GM12878 (cell line): ENCODE measurements at regions not wholly inside any gene's neighbourhood (a gene's known extent, or its start where the extent isn't known, plus 50 kb on each side); places are given as distances from the start of the nearest gene placed in this dataset.

Experiments
- ATAC-seq: fragments of 200-7000 bp; cut with Tn5 transposase; 3 replicates; pipeline ENCODE4 v1.9.1; 2020; ENCODE audit warnings: mild to moderate bottlenecking, moderate library complexity
- BruUV-seq: library from RNA; stranded (reverse); fragments of 400-500 nt; replicated peaks from 2 replicates; lab custom pipeline; 2021; lab: Mats Ljungman, UMichigan
- CTCF ChIA-PET: fragments of 300-600 bp; sonication (Branson Sonifier 250); formaldehyde crosslinking; extraction: SDS; loops from one replicate; lab custom pipeline; 2021; ENCODE audit warnings: inconsistent platforms; lab: Yijun Ruan, JAX
- POLR2A ChIA-PET: fragments of 350-600 bp; formaldehyde crosslinking; extraction: SDS; loops from one replicate; lab custom pipeline; 2021; ENCODE audit warnings: inconsistent platforms; lab: Charles Lee
- RAD21 ChIA-PET: fragments of 300-600 bp; sonication (Branson Sonifier 250); formaldehyde crosslinking; loops from one replicate; lab custom pipeline; 2023; ENCODE audit warnings: antibody characterized with exemption; ENCODE audit not compliant: unreplicated experiment; lab: Charles Lee
- SMC1A ChIA-PET: fragments of 300-600 bp; sonication (Branson Sonifier 250); formaldehyde crosslinking; loops from one replicate; lab custom pipeline; 2023; ENCODE audit not compliant: unreplicated experiment, uncharacterized antibody; lab: Charles Lee
- DNase-seq: peaks from one replicate; pipeline ENCODE4 v3.0.0-alpha.2; 2011; ENCODE audit warnings: low read depth, low spot score
- FAIRE-seq: peaks from 3 replicates; lab custom pipeline; 2011; peaks lifted over from hg19 to GRCh38; lab: Jason Lieb, UNC
- H2AFZ ChIP-seq: 2 replicates; pipeline ENCODE4 v1.6.0; 2011; ENCODE audit warnings: low read depth, low read length, control low read depth; ENCODE audit not compliant: control insufficient read depth
- H3K27ac ChIP-seq: 2 replicates; pipeline ENCODE4 v1.5.1; 2011; ENCODE audit warnings: control low read depth; ENCODE audit not compliant: control insufficient read depth, insufficient read depth
- H3K27me3 ChIP-seq, 2 experiments: replicated peaks in 1 of 2; 2 replicates each; pipeline versions ENCODE4 v1.6.0 to v1.6.1; 2011; ENCODE audit warnings: low read length in 1 of 2; ENCODE audit not compliant: control insufficient read depth in 2 of 2, insufficient read depth in 2 of 2
- H3K36me3 ChIP-seq, 2 experiments: 2 replicates each; pipeline ENCODE4 v1.5.1; 2011; ENCODE audit warnings: low read length in 1 of 2; ENCODE audit not compliant: control insufficient read depth in 2 of 2, insufficient read depth in 2 of 2
- H3K4me1 ChIP-seq: 2 replicates; pipeline ENCODE4 v1.6.1; 2011; ENCODE audit warnings: mild to moderate bottlenecking, low read length, moderate library complexity, mixed read lengths; ENCODE audit not compliant: control insufficient read depth, insufficient read depth
- H3K4me2 ChIP-seq: 2 replicates; pipeline ENCODE4 v1.6.0; 2011; ENCODE audit warnings: control low read depth; ENCODE audit not compliant: control insufficient read depth, insufficient read depth
- H3K4me3 ChIP-seq: fragments of 200-600 bp; sonication (generic); 2 replicates; pipeline ENCODE4 v1.5.1; 2016
- H3K79me2 ChIP-seq: 2 replicates; pipeline ENCODE4 v1.6.0; 2011; ENCODE audit warnings: low read length; ENCODE audit not compliant: control insufficient read depth, insufficient read depth
- H3K9ac ChIP-seq: 2 replicates; pipeline ENCODE4 v1.8.0; 2011; ENCODE audit warnings: low read length, control low read depth, mixed read lengths; ENCODE audit not compliant: control insufficient read depth, insufficient read depth
- H3K9me3 ChIP-seq: replicated peaks from 3 replicates; pipeline ENCODE4 v1.5.1; 2011; ENCODE audit warnings: mild to moderate bottlenecking, low read length; ENCODE audit not compliant: control insufficient read depth, insufficient read depth
- H4K20me1 ChIP-seq: 2 replicates; pipeline ENCODE4 v1.6.0; 2011; ENCODE audit not compliant: control insufficient read depth, insufficient read depth
- BHLHE40 ChIP-seq, 2 experiments: fragments of 450-650 bp in 1 of 2; IDR thresholded peaks; 2 replicates each; pipeline ENCODE4 v1.6.1; 2011 to 2017; ENCODE audit warnings: low read depth in 2 of 2, borderline replicate concordance in 1 of 2, improper control_type of control experiment in 1 of 2, low read length in 1 of 2, mild to moderate bottlenecking in 1 of 2
- E2F8 ChIP-seq: fragments of 450-650 bp; IDR thresholded peaks from 2 replicates; pipeline ENCODE4 v1.6.1; 2018; ENCODE audit warnings: mild to moderate bottlenecking, low read depth, moderate library complexity; ENCODE audit not compliant: partially characterized antibody
- NFYA ChIP-seq: IDR thresholded peaks from 2 replicates; pipeline ENCODE4 v1.6.1; 2011; ENCODE audit warnings: low read depth, mild to moderate bottlenecking, low read length, improper control_type of control experiment, borderline replicate concordance
- RUNX3 ChIP-seq: IDR thresholded peaks from 2 replicates; pipeline ENCODE4 v1.6.1; 2012; ENCODE audit warnings: low read length, inconsistent platforms
- SMC3 ChIP-seq: IDR thresholded peaks from 2 replicates; pipeline ENCODE4 v1.6.1; 2011; ENCODE audit warnings: low read length, improper control_type of control experiment, borderline replicate concordance
- ZNF207 ChIP-seq: fragments of 450-650 bp; IDR thresholded peaks from 2 replicates; pipeline ENCODE4 v1.6.1; 2014; ENCODE audit warnings: antibody characterized with exemption, mild to moderate bottlenecking, borderline replicate concordance
- ZNF384 ChIP-seq: IDR thresholded peaks from 2 replicates; pipeline ENCODE4 v1.6.1; 2012; ENCODE audit warnings: low read depth, mild to moderate bottlenecking, low read length, improper control_type of control experiment, borderline replicate concordance
- WGBS: methylation state at CpG from one replicate; pipeline ENCODE4 v1.1.6; 2016; ENCODE audit warnings: low lambda C conversion rate; ENCODE audit not compliant: insufficient replicate concordance, insufficient coverage; ENCODE audit errors: missing lambda C conversion rate; 5-methylcytosine and 5-hydroxymethylcytosine counted together
- in situ Hi-C: fragments of 300-500 bp; cut with MboI; formaldehyde crosslinking; loops from 9 replicates; pipeline ENCODE4 v1.14.3; 2018; ENCODE audit warnings: mixed read lengths
- intact Hi-C: fragments of 100-400 bp; cut with micrococcal nuclease; formaldehyde crosslinking; loops from one replicate; pipeline ENCODE4 v1.14.2; 2022; ENCODE audit not compliant: unreplicated experiment

- Histone ChIP-seq H3K4me3 (no peak overlapping the region), H3K27ac (no peak overlapping the region), H2AFZ (no peak overlapping the region), H3K9me3 (peaks cover 5% of the 10 kb centered on the region; the same call in 2 of the 3 replicates), H3K27me3 (no peaks in the 10 kb centered on the region), H3K4me2 (no peak overlapping the region), H3K79me2 (no peaks in the 10 kb centered on the region), H3K4me1 (peaks cover 12% of the 10 kb centered on the region), H3K9ac (no peak overlapping the region), H3K36me3 (no peaks in the 10 kb centered on the region), H4K20me1 (no peaks in the 10 kb centered on the region)
- RAD21 ChIA-PET: interaction anchor here (0.6 to 1.2 kb wide), 2 partner anchors 10 to 29 kb away, joined by 3 read pairs; no protein-coding TSS in a partner anchor
- no peak for FAIRE-seq
- TF ChIP-seq SMC3 (no peak), RUNX3 (peak; percentile 31; the same call in 1 of the 2 replicates), ZNF384 (peak; percentile 31; the same call in 1 of the 2 replicates), E2F8 (no peak), BHLHE40 (IDR thresholded peaks at IDR 0.05; ENCODE audit: borderline replicate concordance in 1 of 2, low read depth in 2 of 2, low read length in 1 of 2) (no peak), ZNF207 (no peak), NFYA (no peak)
- DNase-seq: no peak
- CTCF ChIA-PET: no interaction called here
- SMC1A ChIA-PET: interaction anchor here (0.7 to 1.5 kb wide), 5 partner anchors 12 to 31 kb away, joined by 3 to 4 read pairs (median 3); no protein-coding TSS in a partner anchor
- POLR2A ChIA-PET: interaction anchor here (1.0 kb wide), 1 partner anchor 21 kb away, joined by 3 read pairs; no protein-coding TSS in a partner anchor
- WGBS: 11% methylated on average over 8 of the region's 8 CpGs
- no TSS peak for BruUV-seq
- intact Hi-C loops: no loop called here
- ATAC-seq: peak; percentile 51
- in situ Hi-C loops: no loop called here
Observed at GRCh38 chr3:27610800-27611525, 111.2 kb downstream of the EOMES start.
